ENCODE measurements at regions not wholly inside any gene's neighbourhood (a gene's known extent, or its start where the extent isn't known, plus 50 kb on each side); places are given as distances from the start of the nearest gene placed in this dataset.

GRCh38 chr4:59249110-59249509 is 1951.0 kb upstream of the ADGRL3 start:
- TF ChIP-seq, protein P1, sequence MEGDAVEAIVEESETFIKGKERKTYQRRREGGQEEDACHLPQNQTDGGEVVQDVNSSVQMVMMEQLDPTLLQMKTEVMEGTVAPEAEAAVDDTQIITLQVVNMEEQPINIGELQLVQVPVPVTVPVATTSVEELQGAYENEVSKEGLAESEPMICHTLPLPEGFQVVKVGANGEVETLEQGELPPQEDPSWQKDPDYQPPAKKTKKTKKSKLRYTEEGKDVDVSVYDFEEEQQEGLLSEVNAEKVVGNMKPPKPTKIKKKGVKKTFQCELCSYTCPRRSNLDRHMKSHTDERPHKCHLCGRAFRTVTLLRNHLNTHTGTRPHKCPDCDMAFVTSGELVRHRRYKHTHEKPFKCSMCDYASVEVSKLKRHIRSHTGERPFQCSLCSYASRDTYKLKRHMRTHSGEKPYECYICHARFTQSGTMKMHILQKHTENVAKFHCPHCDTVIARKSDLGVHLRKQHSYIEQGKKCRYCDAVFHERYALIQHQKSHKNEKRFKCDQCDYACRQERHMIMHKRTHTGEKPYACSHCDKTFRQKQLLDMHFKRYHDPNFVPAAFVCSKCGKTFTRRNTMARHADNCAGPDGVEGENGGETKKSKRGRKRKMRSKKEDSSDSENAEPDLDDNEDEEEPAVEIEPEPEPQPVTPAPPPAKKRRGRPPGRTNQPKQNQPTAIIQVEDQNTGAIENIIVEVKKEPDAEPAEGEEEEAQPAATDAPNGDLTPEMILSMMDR (IDR thresholded peaks at IDR 0.05) = no peak
- no peak for TF ChIP-seq POLR2A (IDR thresholded peaks at IDR 0.05)
